ENCODE measurements at regions not wholly inside any gene's neighbourhood (a gene's known extent, or its start where the extent isn't known, plus 50 kb on each side); places are given as distances from the start of the nearest gene placed in this dataset.

GRCh38 chr11:32204751-32205150 is 113.9 kb downstream of the RCN1 start:
- DNase-seq = no peak

GRCh38 chr11:32210556-32210955 is 119.7 kb downstream of the RCN1 start:
- DNase-seq = no peak

DNA sequence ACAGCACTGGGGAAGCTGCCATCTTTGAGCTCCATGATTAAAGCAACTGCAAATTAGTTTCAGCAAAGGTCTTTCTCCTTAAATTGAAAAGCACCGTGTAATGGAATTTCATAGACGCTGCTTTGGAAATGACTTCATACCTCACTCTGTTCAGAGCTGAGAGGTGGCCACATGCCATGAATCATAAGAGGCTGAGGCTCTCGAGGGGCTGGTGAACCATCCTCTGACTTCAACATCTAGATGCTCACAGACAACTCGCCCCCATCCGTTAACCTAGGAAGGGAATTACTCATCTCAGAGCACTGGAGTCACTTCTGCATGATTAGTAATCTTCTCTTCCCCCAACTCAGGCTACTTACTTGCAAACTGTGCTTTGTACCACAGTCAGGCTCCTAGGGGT is 122.3 kb downstream of the RCN1 start:
- DNase-seq = no peak

- DNase-seq = no peak
Measured at GRCh38 chr11:32215157-32215556, 124.3 kb downstream of the RCN1 start.

- no peak for DNase-seq
Measured at GRCh38 chr11:32216749-32217148, 125.9 kb downstream of the RCN1 start.

DNA sequence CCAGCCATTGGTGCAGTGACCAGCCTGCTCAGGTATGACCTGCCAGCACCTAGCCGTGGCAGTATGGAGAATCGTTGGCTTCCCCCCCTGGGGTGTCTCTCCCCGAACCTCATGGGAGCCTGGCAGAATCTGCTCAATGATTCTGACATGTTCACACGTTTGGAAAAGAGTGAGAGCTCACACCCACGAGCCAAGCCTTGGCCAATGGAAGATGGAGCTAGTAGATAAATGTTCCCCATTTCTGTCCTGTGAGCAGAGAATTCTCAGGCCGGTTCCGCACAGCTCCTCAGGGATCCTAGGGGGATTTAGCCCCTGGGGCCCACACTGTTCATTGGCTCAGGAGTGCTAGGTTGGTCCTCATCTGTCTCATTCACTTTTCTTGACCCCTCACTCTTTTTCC is 128.4 kb downstream of the RCN1 start:
- DNase-seq = no peak

GRCh38 chr11:32221476-32222032 is 130.7 kb downstream of the RCN1 start:
- DNase-seq = no peak

- no peak for DNase-seq
Measured at GRCh38 chr11:32224580-32224979, 133.7 kb downstream of the RCN1 start.

- DNase-seq = peak; percentile 89 to 95
Measured at GRCh38 chr11:32225571-32226285, 134.9 kb downstream of the RCN1 start.

- DNase-seq = no peak
Measured at GRCh38 chr11:32226480-32226879, 135.6 kb downstream of the RCN1 start.

GRCh38 chr11:32229576-32230240 is 138.8 kb downstream of the RCN1 start:
- DNase-seq = no peak

GRCh38 chr11:32231909-32232493 is 141.1 kb downstream of the RCN1 start:
- DNase-seq = peak; percentile 17 to 41

DNA sequence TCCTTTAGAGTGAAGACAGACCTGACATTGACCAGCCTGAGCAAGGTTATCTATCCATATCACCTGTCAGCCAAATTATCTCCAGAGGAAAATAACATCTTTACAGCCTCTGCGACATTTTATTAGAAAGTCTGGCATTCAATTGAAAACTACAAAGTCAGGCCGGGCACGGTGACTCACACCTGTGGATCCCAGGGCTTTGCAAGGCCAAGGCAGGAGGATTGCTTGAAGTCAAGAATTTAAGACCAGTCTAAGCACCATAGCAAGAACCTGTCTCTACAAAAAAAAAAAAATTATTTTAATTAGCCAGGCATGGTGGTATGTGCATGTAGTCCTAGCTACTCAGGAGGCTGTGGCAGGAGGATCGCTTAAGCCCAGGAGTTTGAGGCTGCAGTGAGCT is 141.6 kb downstream of the RCN1 start:
- no peak for DNase-seq

DNA sequence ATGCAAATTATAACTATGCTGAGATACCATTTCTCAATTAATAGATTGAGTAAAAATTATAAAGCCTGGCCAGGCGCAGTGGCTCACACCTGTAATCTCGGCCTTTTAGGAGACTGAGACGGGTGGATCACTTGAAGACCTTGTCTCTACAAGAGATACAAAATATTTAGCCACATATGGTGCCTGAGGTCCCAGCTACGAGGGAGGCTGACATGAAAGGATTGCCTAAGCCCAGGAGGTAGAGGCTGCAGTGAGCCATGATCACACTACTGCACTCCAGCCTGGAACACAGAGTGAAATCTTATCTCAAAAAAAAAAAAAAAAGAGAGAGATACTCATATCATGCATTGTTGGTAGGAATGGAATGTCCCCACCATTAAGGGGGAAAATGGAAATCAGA is 142.4 kb downstream of the RCN1 start:
- DNase-seq = no peak

DNA sequence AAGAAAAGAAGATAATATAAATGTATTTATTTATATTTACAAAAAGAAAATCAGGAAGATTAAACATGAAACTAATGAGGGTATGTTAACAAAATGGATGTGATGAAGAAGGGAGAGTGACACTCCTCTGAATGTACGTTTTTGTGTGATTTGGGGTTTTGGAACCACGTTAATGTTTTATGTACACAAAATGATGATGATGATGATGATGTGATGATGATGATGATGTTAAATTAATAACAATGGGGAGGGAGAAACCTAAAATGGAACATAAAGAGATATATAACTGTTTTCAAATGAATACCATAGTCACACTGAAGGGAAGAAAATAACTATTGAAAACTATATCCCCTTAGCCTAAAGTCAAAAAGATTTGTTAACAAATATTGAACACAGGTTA is 143.1 kb downstream of the RCN1 start:
- no peak for DNase-seq

GRCh38 chr11:32244453-32244852 is 153.6 kb downstream of the RCN1 start:
- DNase-seq = no peak

DNA sequence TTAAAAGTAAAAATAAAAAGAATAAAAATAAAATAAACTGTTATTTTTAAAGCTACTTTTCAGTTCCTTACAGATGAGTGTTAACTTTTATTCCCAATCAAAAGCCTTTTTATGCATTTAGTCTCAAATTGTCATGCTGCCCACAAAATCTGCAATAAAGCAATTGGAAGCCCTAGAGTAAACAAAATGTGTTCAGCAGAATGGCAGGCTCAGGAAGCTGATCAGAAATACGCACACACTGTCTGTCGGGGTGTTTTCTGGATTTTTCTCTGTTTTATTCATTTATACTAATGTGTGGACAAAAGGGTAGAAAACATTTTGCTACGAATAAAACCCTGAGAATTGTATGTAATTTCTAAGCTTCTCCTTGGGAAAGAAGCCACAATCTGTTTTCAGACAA is 162.8 kb downstream of the RCN1 start:
- no peak for DNase-seq

DNA sequence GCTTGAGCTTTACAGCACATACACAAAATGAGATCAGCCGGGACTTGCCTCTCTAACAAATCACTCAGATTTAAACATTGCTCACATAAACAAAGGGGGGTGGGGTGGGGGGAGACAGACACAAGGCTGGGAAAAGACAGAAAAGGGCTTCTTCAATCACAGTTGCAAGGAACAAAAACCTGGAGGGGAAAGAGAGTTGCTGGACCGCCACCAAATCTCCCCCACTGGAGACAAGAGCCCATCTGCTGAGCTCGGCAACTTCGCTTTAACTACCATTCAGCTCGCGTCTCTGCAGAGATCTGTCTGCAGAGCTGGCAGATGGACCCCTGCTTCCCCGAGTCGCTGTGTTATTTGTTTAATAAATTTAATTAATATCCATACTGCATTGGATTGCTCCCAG is 165.0 kb downstream of the RCN1 start:
- DNase-seq = peak; percentile 92 to 97

DNA sequence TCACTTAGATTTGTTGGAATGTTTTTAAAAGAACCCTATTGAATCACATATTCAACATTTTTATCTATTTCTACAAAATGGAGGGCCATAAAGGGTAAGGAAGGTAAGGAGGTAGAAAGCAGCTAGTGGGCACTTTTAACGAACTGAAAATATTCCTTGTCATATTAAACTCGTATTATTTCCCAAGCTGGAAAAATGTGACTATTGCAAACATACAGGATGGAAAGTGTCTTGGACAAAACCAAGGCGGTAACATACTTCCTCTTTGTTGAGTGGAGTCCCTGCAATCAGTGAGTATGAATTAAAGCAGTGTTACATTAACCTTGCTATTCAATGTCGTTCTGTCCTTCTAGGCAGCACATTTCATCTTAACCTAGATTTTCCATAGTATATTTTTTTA is 165.6 kb downstream of the RCN1 start:
- DNase-seq = no peak

- DNase-seq = peak; percentile 96 to 98
Measured at GRCh38 chr11:32259641-32260081, 168.8 kb downstream of the RCN1 start.

DNA sequence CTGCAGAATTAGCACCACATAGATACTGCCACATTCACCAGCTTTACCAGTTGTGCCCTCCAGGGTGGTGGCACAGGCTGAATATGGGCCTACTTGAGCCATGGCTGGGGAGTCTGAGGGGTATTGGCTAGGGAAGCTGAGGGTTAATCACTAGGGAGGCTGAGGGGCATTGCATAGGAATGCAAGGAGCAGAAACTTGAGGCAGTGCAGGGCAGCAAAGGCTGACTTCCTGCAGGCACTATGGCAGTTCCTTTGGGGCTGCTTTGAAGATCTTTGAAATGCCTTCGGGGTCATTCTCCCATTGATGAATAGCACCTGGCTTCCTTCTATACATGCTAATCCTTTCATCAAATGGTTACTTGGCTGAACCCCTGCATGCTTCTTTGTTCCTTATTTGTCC is 171.5 kb downstream of the RCN1 start:
- DNase-seq = no peak

- DNase-seq = no peak
Measured at GRCh38 chr11:32265911-32266310, 169.4 kb downstream of the WT1 start.

DNA sequence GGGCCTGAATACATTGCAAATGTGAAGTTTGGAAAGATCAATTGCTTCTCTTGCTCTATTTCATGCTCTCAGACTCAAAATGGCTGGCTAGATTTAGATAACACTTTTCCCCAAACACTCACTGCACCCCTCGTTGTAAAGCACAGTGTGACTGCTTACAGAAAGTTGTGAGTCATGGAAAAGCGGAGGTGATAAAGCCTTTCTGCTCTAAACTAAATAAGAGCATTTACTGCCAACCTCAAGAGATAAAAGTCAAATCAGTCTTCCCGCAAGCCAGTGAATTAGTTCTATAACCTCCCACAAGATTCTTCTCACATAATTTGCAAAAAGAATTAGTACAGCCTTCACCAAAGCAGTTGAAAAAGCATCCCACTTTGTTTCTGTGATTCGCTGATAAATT is 168.7 kb downstream of the WT1 start:
- no peak for DNase-seq

DNA sequence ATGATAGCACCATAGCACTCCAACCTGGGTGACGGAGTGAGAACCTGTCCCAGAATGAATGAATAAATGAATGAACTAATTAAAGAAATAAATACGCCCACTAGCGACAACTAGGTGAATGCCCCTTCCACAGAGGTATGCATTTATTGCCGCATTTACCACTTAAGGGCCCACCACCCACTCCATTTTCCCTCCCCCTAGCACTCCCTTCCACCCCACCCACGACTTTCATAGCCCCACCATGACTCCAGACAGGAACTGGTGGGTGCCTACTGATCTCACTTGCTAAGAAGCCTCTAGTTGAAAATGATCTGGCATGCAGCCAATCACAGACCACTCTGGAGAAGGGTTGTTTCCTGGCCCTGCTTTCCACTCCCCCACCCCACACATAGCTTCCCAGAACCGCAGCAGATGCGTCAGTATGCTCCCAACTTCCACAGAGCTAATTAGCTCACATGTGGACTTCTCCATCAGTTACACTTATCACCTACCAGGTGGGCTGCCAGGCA is 167.6 kb downstream of the WT1 start:
- DNase-seq = no peak
